Type B pancreatic cell (in vitro differentiated cells): ENCODE measurements at regions not wholly inside any gene's neighbourhood (a gene's known extent, or its start where the extent isn't known, plus 50 kb on each side); places are given as distances from the start of the nearest gene placed in this dataset.

Experiments used
- DNase-seq: peaks from one replicate; pipeline ENCODE4 v3.0.0; 2021; ENCODE audit warnings: mixed read lengths; ENCODE audit not compliant: unreplicated experiment; ENCODE audit errors: extremely low spot score
- H3K27ac Mint-ChIP-seq: 2 replicates; pipeline ENCODE4 v1.8.0; 2021; ENCODE audit warnings: mild to moderate bottlenecking, mixed read lengths
- H3K27me3 Mint-ChIP-seq: 2 replicates; pipeline ENCODE4 v1.8.0; 2021; ENCODE audit warnings: mixed read lengths
- H3K36me3 Mint-ChIP-seq: 2 replicates; pipeline ENCODE4 v1.8.0; 2021; ENCODE audit warnings: mixed read lengths
- H3K4me1 Mint-ChIP-seq: one replicate; pipeline ENCODE4 v1.8.0; 2021; ENCODE audit warnings: mixed read lengths; ENCODE audit not compliant: unreplicated experiment
- H3K4me3 Mint-ChIP-seq: 2 replicates; pipeline ENCODE4 v1.8.0; 2021; ENCODE audit warnings: mild to moderate bottlenecking, mixed read lengths
- H3K9me3 Mint-ChIP-seq: 2 replicates; pipeline ENCODE4 v1.8.0; 2021; ENCODE audit warnings: mixed read lengths
- TF ChIP-seq, protein P1 (sequence below): fragments of 200-600 bp; sonication (generic); conservative IDR thresholded peaks from 2 replicates; pipeline ENCODE4 v1.5.0; 2021; ENCODE audit warnings: antibody characterized with exemption, mild to moderate bottlenecking

DNA sequence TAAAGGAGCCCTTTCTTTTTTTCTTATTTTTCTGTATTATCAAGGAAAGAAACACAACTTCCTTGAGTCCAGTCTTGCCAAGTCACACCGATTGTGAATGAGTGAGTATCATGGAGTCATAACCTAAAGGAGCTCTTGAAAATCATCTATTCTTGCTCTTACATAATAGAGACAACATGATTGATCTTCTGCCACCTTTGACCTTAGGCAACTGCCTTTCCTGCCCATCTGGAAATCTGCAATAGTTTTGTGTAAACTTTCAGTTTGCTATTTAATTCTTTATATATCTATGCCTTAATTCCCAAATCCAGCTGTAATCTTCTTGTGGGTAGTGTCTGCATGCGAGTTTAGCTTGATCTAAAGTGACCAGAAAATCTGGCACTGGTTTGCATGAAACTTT lies 149.9 kb upstream of the FST start:
- Mint-ChIP-seq H3K9me3 (no peaks in the 10 kb centered on the region), H3K27me3 (no peaks in the 10 kb centered on the region), H3K27ac (no peak overlapping the region), H3K36me3 (no peaks in the 10 kb centered on the region), H3K4me3 (no peak overlapping the region), H3K4me1 (no peaks in the 10 kb centered on the region)
- TF ChIP-seq, protein P1, sequence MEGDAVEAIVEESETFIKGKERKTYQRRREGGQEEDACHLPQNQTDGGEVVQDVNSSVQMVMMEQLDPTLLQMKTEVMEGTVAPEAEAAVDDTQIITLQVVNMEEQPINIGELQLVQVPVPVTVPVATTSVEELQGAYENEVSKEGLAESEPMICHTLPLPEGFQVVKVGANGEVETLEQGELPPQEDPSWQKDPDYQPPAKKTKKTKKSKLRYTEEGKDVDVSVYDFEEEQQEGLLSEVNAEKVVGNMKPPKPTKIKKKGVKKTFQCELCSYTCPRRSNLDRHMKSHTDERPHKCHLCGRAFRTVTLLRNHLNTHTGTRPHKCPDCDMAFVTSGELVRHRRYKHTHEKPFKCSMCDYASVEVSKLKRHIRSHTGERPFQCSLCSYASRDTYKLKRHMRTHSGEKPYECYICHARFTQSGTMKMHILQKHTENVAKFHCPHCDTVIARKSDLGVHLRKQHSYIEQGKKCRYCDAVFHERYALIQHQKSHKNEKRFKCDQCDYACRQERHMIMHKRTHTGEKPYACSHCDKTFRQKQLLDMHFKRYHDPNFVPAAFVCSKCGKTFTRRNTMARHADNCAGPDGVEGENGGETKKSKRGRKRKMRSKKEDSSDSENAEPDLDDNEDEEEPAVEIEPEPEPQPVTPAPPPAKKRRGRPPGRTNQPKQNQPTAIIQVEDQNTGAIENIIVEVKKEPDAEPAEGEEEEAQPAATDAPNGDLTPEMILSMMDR = no peak
- no peak for DNase-seq

DNA sequence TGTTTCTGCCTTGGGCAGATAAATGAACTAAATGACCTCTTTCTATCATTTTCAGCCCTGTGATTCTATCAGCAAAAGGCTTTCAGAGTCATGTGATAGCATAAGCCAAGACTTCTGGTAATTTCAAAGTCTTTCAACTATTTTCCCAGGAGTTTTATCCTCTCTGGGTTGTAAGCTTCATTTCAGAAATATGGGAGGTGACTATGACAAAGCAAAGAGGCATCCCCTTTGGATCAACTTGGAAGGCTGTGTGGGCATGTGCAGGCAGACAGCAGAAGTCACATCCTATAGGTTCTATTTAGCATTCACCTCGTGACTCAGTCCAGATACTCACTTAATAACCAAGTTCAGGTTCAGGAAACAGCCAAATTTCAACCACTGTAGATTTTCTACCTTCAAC lies 149.0 kb upstream of the FST start:
- H3K27me3 Mint-ChIP-seq = no peaks in the 10 kb centered on the region
- H3K27ac Mint-ChIP-seq = no peak overlapping the region
- no peak overlapping the region for H3K4me3 Mint-ChIP-seq
- H3K36me3 Mint-ChIP-seq = no peaks in the 10 kb centered on the region
- H3K4me1 Mint-ChIP-seq = no peaks in the 10 kb centered on the region
- H3K9me3 Mint-ChIP-seq = no peaks in the 10 kb centered on the region
- TF ChIP-seq, protein P1 = no peak
- no peak for DNase-seq

DNA sequence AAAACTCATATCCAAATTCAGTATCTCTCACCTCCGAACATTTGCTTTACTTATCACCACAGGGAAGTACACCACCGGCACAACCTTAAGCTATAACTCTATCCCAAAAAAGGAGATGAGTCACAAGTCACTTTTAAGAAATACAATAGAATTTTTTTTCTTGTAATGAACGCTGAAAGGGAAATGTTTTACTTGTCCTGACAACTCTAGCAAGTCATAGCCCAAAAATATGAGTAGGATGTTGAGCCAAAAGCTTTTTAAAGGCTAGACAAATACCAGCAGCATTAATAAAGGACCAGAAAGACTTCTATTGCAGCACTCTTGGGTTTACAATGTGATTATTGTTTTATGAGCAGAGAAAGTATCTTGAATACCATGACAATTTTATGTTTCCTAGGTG lies 147.3 kb upstream of the FST start:
- TF ChIP-seq, protein P1 = no peak
- Mint-ChIP-seq H3K27ac (no peak overlapping the region), H3K27me3 (no peaks in the 10 kb centered on the region), H3K9me3 (no peaks in the 10 kb centered on the region), H3K4me1 (no peaks in the 10 kb centered on the region), H3K4me3 (no peak overlapping the region), H3K36me3 (no peaks in the 10 kb centered on the region)
- no peak for DNase-seq

DNA sequence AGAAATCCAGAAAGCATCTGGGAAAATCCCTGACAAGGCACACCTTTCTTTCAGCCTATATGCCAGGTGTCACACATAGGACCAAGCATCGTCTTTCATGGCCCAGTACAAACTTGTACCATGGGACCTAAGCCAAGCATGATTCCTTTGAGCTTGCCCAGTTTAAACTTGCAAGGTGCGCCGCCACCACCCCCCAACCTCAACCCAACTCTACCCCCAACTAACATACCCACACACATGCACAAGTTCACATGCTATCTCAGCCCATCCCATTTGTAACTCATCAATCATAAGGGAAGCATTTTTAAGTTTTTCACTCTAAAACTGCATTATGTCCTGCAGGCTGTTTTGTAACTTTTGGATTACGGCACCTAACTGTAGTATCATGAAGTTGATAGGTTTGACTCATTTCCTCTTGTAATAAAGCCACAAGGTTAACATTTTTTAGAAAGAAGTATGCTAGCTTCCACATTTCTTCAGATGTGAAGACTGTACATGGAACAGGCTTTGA lies 145.9 kb upstream of the FST start:
- no peaks in the 10 kb centered on the region for H3K36me3 Mint-ChIP-seq
- TF ChIP-seq, protein P1 = no peak
- no peak overlapping the region for H3K27ac Mint-ChIP-seq
- H3K9me3 Mint-ChIP-seq = no peaks in the 10 kb centered on the region
- no peak overlapping the region for H3K4me3 Mint-ChIP-seq
- no peaks in the 10 kb centered on the region for H3K4me1 Mint-ChIP-seq
- no peaks in the 10 kb centered on the region for H3K27me3 Mint-ChIP-seq
- DNase-seq = no peak

DNA sequence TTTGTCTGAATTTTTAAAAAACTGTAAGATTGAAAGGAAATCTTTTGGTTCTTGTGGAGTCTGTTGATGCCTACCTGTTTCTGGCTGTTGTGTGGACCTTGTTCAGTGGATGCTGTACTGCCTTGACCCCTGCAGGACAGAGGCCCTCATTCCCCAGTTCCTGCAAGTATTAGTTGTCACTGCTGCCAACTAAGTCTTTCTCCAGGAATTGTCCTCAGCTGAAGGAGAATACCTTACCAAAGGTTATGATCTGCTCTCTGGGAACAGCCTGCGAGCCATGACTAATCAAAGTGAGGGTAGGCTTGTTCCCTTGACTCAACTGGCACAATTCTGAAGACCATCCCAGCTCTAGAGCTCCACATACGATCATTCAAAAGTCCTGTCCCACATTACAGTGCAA lies 145.3 kb upstream of the FST start:
- no peak overlapping the region for H3K4me3 Mint-ChIP-seq
- TF ChIP-seq, protein P1 = peak; percentile 34
- no peak for DNase-seq
- no peak overlapping the region for H3K27ac Mint-ChIP-seq
- no peaks in the 10 kb centered on the region for H3K4me1 Mint-ChIP-seq
- no peaks in the 10 kb centered on the region for H3K9me3 Mint-ChIP-seq
- H3K27me3 Mint-ChIP-seq = no peaks in the 10 kb centered on the region
- H3K36me3 Mint-ChIP-seq = no peaks in the 10 kb centered on the region

DNA sequence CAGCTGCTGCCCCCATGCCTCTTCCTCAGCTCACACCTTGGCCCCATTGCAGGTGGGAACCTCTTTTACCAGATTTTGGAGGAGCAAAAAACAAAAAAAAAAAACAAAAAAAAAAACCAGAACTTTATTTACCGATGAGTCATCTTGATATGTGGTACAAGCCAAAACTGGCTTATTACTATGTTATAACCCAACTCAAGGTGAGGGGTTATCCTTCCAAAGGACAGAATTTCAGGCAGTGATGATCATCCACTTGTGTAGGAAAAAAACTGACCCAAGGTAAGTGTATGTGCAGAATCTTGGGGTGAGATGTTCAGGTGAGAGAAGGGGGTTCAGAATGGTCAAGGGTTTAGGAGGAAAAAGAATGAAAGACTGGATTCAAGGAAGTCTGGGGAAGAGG lies 142.6 kb upstream of the FST start:
- Mint-ChIP-seq H3K4me3 (no peak overlapping the region), H3K9me3 (no peaks in the 10 kb centered on the region), H3K4me1 (no peaks in the 10 kb centered on the region), H3K27ac (no peak overlapping the region), H3K36me3 (no peaks in the 10 kb centered on the region), H3K27me3 (peaks cover 3% of the 10 kb centered on the region)
- DNase-seq = no peak
- TF ChIP-seq, protein P1 = no peak
